GM12872 (cell line): ENCODE measurements at regions not wholly inside any gene's neighbourhood (a gene's known extent, or its start where the extent isn't known, plus 50 kb on each side); places are given as distances from the start of the nearest gene placed in this dataset.

Source experiments
- TF ChIP-seq, protein P1 (sequence below): IDR thresholded peaks from 3 replicates; pipeline ENCODE4 v1.5.1; 2011; ENCODE audit warnings: low read depth, mild to moderate bottlenecking, low read length, moderate library complexity; ENCODE audit not compliant: insufficient read depth

DNA sequence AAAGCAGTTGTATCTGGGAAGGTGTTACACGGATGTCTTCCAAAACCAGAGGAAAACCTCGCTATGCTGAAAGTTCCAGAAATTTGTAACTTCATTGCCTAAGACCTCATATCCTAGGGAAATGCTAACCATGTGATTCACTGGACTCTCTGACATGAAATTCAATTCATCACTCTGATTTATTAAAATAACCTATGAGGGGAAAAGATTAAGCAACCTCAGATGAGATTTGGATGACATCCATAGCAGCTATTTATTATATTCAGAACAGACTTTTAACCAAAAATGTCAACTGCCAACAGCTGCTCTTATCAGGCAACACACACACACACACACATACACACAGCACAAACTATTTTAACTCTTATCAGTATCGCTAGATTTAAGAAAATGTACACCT, 1006.4 kb upstream of the CTNND2 start:
- TF ChIP-seq, protein P1, sequence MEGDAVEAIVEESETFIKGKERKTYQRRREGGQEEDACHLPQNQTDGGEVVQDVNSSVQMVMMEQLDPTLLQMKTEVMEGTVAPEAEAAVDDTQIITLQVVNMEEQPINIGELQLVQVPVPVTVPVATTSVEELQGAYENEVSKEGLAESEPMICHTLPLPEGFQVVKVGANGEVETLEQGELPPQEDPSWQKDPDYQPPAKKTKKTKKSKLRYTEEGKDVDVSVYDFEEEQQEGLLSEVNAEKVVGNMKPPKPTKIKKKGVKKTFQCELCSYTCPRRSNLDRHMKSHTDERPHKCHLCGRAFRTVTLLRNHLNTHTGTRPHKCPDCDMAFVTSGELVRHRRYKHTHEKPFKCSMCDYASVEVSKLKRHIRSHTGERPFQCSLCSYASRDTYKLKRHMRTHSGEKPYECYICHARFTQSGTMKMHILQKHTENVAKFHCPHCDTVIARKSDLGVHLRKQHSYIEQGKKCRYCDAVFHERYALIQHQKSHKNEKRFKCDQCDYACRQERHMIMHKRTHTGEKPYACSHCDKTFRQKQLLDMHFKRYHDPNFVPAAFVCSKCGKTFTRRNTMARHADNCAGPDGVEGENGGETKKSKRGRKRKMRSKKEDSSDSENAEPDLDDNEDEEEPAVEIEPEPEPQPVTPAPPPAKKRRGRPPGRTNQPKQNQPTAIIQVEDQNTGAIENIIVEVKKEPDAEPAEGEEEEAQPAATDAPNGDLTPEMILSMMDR = no peak

- TF ChIP-seq, protein P1 = no peak
These were observed 998.4 kb upstream of the CTNND2 start for GRCh38 chr5:12902611-12903010.

DNA sequence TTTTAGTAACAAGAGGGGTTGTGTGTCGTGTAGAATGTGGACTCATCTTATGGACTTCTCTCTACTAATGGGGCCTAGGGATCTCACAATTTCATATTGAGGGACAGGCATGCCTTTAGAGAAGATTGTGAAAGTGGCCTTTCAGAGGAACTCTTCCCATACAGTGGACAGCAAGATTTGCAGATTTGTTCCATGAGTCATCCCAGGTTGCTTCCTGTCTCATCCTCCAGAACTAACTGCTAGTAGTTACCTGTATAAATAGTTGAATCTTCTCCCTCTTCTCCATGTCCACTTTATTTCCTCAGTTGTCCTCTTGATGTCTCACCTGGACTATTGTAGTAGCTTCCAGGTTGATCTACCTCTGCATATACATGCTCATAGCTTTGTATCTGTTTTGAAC, 997.5 kb upstream of the CTNND2 start:
- TF ChIP-seq, protein P1 = no peak

DNA sequence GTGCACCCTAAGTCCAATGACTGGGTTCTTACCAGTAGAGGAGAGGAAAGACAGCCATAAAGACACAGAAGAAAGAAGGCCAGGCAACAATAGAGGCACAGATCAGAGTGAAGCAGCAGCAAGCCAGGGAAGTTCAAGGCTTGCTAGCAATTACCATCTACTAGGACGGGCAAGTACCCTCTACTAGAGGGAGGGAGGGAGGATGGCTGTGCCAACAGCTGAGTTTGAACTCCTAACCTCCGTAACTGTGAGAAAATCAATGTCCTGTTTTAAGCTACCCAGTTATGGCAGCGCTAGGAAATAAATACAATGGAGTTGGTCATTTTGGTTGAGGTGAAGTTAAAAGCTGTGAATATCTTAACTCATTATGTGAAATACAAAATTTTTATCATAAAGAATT, 991.8 kb upstream of the CTNND2 start:
- TF ChIP-seq, protein P1 = no peak

- TF ChIP-seq, protein P1 = no peak
These were observed 980.8 kb upstream of the CTNND2 start for GRCh38 chr5:12885018-12885417.

DNA sequence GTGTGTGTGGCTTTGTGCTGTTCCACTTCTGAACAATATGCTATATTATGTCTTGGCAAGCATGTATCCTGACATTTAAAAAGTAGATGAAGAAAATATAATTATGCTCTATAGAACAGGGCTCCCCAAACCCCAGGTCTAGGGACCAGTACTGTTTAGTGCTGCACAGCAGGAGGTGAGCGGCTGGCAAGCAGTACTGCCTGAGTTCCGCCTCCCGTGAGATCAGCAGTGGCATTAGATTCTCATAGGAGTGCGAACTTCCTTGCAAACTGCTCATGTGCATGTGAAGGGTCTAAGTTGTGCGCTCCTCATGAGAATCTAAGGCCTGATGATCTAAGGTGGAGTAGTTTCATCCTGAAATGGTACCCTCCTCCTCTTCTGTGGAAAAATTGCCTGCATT, 979.1 kb upstream of the CTNND2 start:
- TF ChIP-seq, protein P1 = no peak

DNA sequence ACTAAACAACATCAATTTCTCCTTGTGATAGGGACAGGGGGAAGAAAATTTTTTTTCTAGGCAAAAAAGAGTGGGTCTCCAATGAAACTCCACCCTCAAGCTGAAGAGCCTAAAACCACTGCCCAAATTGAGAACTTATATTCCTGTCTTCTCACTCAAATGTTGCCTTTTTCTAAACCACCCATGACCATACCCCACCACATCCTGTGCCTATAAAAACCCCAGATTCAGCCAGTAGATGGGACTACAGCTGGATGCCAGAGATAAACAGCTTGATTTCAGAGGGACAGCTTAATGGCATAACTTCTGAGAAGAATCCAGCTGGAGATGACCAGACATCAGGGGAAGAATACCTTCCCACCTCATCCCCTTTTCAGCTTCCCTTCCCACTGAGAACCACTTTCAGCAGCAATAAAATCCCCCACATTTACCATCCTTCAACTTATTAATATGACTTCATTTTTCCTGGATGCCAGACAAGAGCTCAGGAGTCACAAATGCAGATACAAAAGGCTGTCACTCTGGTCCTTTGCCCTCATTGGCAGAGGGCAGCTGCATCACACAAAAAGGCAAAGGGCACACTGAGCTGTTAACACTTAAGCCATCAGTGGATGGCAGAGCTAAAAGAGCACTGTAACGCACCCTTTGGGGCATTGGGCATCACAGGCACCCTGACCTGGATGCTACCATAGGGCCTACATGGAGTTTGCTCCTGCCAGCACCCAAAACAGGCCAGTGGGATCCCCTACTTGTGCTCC, 972.5 kb upstream of the CTNND2 start:
- TF ChIP-seq, protein P1 = no peak
